Gastrocnemius medialis (tissue), 4 donors: ENCODE measurements at regions not wholly inside any gene's neighbourhood (a gene's known extent, or its start where the extent isn't known, plus 50 kb on each side); places are given as distances from the start of the nearest gene placed in this dataset.

Source experiments
- CTCF ChIP-seq, 5 experiments: fragments of 450-650 bp in 3 of 5; fragments of 200-600 bp in 2 of 5; sonication (generic) in 2 of 5; IDR thresholded peaks in 4 of 5; conservative IDR thresholded peaks in 1 of 5; 1 replicate in 4 of 5; 2 replicates in 1 of 5; pipeline ENCODE4 v1.5.1; 2016 to 2019; ENCODE audit warnings: antibody characterized with exemption in 5 of 5, mild to moderate bottlenecking in 3 of 5, moderate library complexity in 3 of 5
- POLR2A ChIP-seq, 2 donors: fragments of 450-650 bp; IDR thresholded peaks; one replicate each; pipeline ENCODE4 v1.6.1; 2017; ENCODE audit warnings: antibody characterized with exemption in 2 of 2, mild to moderate bottlenecking in 2 of 2, moderate library complexity in 2 of 2

GRCh38 chr6:24060982-24061754 is 64.8 kb upstream of the NRSN1 start:
- TF ChIP-seq POLR2A (IDR thresholded peaks at IDR 0.05) (no peak), CTCF (IDR thresholded peaks at IDR 0.05 in 4 of 5, conservative IDR thresholded peaks at IDR 0.05 in 1 of 5) (no peak)
